ENCODE measurements at regions not wholly inside any gene's neighbourhood (a gene's known extent, or its start where the extent isn't known, plus 50 kb on each side); places are given as distances from the start of the nearest gene placed in this dataset.

DNA sequence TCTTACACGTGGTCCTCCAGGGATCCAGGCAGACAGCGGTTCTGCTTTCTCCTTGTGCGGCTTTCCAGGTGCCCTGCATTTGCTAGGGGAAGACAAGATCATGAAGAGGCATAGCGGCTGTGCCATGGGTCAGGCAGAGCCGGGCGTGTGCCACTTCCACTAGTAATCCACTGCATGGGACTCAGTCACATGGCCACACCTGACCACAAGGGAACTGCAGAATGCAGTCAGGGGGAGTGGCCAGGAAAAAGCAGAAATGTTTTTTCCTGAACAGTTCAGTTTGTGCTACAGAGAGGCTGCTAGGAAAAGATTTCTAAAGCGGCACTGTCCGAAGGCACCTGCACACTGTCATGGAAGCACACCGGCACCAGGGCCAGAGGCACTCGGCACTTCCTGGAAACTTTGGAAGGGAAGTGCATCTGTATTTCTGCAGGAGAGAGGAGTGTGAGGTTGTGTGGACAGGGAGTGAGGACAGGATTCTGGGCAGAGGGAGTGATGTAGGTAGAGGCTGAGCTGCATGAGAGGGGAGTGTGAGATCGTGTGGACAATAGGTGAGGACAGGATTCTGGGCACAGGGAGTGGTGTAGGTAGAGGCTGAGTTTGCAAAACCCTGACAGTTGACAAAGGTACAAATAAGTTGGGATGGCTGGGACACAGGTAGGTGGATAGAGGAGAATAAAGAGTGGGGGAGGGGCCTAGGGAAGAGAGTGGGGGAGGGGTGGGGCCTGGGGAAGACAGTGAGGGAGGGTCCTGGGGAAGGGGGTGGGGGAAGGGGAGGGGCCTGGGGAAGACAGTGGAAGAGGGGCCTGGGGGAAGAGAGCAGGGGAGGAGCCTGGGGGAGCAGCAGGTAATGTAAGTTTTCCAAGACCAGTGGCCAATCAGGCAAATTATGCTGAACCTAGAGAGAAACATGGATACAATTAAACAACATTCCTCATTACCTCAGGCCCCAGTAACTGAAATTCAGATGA is 1436.3 kb downstream of the TBC1D22A start:
- DNase-seq (ENCODE audit: low read depth): no peak

DNA sequence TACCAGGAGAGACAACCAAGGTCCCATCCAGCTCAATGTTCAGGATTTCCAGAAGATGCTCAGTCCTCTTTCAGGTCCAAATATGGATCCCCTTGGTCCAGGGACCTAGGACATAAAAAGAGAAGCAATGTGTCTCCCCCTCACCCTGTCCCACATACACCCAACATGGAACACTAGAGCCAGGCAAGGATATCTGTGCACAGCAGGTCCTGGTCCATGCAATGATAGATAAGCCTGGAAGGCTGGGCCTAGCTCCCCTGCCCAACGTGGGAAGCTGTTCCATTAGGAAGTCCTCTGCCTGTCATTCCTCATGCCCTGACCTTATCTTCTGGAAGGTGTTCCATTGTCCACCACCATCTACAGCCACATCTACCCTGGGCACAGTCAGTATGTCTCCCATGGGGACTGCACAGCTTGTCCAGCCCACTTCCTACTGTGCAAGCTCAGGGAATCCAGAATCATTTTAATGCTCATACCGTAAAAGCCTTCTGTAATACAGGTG is 1434.8 kb downstream of the TBC1D22A start:
- DNase-seq (ENCODE audit: low read depth): no peak

DNA sequence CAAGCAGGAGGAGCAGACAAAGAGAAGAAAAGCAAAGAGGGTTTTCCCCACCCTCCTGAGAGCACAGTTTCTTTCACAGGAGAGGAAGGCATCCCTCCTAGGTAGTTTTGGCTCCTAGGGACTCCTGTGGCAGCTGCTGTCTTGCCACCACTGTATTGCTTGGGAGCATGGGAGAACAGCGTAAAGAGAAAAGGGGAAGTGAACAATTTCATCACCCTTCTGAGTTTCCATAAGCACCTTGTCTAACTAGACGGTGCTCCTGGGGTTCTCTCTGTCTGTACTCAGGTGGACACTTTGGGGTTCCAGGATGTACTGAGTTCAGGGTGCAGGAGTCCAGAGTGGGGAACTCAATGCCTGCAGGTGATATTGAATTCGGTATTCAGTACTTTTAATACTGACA is 1430.5 kb downstream of the TBC1D22A start:
- DNase-seq (ENCODE audit: low read depth): no peak

DNA sequence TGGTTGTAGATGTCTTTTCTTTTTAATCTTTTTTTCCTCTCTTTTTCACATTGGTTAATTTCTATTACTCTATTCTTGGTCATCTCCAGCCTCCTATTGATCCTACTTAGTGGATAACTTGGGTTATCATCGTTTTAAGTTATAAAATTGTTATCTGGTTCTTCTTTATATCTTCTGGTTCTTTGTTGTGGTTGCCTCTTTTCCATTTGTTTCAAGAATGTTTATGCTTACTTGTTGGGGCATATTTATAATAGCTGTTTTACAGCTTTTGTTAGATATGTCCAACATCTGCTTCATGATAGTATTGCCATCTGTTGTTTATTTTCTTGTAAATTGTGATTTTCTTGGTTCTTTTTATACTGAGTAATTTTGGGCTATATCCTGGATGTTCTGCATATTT is 1429.6 kb downstream of the TBC1D22A start:
- DNase-seq (ENCODE audit: low read depth): no peak

DNA sequence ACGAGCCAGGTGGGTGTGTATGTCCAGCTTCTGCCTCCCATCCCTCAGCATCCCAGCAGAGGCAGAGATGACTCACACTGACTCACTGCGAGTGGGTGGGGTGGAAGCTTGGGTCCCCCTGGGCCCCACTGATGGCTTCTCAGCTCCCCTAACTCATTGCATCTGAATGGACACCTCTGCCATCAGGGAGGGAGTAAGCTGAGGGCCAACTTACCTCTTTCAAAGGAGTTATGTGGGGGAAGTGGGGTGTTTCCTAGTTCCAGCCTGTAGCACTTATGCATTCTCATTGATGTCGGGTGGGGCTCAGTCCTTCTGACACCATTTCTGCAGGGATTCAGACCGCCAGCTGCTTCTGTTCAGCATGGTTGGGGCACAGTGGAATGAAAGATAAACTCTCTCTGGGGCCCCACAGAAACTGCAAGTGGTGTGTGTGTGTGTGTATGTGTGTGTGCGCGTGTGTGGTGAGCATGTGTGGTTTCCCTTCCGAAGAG is 1425.8 kb downstream of the TBC1D22A start:
- DNase-seq (ENCODE audit: low read depth): no peak

DNA sequence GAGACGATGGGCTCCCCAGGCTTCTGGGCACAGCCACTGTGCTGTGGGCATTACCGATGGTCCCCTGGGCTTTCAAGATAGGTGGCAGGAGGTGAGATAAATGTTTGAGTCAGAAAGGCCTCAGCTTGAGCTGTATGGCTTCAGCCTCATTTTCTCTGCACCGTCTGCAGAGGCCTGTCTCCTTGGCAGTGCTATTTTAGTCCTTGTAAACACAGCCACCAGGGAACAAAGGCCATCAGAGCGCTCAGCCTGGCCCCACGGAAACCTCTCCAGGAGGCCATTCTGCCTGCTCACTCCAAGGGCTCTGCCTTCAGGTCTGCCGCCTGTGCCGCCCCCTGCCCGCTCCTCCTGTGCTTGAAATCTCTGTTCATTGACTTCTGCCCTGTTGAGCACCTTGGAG is 1424.9 kb downstream of the TBC1D22A start:
- no peak for DNase-seq (ENCODE audit: low read depth)

DNA sequence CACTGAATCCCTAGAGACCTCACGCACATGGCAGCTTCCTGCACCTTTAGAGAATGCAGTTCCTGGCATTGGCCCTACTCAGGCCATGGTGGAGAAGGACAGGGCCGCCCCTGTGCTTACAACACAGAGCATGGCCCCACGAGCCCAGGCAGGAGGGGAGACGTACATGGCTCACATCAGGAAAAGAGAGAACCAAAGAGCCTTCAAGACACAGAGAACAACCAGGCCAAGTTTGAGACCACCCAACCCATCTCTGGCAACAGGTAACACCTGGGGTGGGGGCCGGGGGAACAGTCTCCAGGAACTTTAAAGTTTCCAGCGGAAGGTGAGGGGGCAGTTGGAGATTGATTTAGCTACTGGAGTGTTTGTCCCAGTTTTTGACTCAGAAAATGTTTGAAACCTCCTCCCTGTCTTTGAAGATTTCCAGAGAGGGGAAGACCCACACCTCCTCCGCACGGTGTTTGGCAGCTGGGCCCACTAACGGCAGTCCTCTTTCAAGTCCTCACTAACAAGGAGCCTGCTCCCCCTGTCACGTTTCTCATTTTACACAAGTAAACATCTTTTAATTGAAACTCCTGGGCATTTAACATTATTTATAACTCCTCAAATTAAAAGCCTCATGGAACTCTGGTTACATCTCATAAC is 1423.8 kb downstream of the TBC1D22A start:
- DNase-seq (ENCODE audit: low read depth): no peak

DNA sequence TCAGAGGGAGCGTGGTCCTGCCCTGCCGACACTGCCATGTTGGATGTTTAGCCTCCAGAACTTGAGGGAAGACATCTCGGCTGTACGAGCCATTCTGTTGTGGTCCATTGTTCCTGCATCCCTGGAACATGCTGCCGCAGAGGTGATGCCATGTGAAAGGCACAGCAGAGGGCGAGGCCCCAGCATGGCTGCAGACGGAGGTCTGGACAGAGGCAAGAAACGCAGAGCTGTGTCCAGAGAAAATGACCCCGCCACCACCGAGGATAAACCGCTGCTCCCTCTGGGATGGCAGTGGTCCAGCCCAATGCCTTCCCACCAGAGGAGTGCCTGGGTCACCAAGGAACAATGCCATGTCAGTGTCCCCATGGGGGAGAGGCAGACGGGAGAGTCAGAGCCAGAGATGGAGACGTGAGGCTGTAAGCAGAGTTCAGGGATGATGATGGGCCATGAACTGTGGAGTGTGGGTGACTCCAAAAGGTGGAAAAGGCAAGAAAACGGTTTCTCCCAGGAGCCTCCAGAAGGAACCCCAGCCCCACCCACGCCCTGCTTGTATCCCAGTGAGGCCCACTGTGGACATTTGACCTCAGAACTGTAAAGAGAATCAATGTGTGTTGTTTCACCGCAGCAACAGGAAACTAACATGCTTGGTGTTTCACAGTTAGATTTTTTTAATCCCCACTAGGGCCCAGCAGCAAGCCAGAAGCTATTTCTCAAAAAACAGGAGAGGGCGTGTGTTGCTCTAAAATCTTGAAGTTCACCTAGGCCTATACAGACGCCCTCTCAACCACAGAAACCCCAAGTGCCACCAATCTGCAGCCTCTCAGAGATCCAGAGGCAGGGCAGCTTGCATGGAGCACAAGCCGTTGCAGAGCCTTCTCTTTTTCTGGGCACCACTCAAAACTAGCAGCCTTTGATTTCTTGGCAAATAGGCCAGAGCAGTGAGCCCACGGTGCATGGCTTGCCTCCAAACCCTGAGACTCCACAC is 1422.9 kb downstream of the TBC1D22A start:
- DNase-seq (ENCODE audit: low read depth): no peak

DNA sequence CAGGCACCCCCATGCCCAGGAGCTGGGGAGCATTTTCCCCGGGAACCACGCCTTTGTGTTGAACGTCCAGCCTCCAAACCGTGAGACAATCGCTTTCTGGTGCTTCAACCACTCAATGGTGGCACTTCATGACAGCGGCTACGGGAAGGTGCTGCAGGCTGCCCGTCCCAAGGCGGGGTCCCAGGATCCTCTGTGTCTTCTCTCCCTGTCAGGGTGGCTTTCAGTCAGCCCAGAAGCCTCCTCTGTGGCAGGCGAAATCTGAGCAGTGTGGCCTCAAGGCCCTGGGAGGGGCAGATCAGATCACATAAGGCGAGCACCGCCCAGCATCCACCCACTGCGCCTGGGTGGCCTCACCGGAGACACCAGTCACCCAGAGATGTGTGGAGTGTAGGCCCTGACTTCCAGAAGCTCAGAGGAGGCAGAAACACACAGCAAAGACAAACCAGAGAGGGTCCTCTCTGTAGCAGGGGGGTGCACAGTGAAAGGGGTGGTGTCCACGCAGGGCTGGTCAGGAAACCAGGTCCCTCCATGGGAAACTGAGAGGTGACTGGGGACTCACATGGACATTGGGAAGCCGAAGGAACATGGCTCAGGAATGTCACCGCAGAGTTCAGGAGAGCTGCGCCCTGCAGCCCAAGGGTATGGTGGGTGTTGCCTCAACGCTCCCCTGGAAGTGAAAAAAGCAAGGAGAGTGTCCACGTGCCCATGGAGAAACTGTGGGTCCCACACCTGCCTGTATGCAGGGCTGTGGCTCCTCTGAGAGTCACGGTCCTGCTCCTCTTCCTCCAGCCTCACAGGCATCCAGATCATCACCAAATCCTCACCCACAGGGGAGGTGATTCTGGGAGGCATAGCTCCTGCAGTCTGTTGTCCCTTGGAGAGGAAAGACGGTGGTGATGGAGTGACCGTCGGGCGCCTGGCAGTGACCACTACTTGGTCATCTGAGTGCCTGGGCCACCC is 1420.7 kb downstream of the TBC1D22A start:
- DNase-seq (ENCODE audit: low read depth): no peak

DNA sequence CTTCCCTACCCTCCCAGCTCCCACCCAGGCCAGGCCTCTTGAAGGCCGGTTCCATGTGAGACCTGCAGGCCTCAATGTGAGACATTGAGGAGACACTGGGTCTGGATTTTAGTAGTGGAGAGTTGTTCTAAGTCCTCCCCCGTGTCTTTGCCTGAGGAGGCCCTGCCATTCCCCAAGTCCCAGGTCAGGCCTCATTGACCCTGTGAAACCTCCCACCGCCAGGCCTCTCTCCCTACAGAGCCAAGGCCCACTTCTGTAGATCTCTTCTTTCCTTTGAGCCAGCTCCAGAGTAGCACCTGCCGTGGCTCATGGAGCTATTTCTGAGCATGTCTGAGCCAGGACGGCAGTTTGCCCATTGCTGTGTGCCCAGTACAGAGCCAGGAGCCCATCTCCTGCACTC is 1419.6 kb downstream of the TBC1D22A start:
- no peak for DNase-seq (ENCODE audit: low read depth)

DNA sequence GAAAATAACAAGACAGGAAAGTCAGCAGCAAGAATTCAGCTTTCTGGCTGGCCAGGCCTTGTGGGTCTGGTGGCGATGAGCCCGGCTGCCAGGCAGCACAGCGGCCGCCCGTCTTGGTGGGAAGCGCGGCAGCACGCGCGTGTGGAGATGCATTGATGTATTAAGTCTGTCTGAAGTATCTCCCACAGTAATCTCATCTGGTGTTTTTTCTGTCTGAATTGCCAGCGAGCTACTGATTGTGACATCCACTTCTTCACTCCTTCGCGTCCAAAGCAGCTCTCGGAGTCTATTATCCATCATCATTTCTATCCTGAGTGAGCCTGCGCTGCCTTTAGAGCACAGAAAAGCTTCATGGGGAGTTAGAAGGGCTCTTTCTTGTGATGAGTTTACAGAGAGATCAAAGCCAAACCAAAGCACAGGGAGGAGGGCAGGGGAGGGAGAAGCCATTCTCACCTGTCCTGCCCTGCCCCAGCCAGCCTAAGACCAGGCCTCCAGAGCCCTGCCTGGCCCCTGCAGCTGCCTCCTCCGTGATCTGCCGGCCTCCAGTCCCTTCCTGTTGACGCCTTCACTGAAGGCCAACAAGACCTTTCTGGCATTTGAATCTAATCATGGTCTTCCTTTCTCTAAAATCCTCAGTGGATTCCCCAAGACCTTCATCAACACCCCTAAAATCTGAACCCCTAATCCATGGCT is 1419.0 kb downstream of the TBC1D22A start:
- no peak for DNase-seq (ENCODE audit: low read depth)

DNA sequence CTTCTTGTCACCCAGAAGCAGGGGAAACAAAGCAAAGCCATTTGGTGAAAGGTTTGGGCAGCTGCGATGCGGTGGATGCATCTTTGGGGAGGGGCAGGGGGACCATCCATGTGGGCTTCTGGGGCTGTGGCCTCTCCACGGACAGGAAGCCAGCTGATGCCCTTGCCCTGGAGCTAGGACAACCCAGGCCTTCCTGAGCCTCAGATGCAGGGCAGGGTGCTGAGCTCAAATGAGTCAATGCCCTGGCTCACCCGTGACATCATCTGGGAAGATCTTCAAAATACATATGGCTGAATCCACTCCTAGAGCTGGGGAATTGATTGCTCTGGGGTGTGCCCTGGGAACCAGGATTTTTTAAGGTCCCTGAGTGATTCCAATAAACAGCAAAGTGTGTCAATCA is 1418.2 kb downstream of the TBC1D22A start:
- no peak for DNase-seq (ENCODE audit: low read depth)

DNA sequence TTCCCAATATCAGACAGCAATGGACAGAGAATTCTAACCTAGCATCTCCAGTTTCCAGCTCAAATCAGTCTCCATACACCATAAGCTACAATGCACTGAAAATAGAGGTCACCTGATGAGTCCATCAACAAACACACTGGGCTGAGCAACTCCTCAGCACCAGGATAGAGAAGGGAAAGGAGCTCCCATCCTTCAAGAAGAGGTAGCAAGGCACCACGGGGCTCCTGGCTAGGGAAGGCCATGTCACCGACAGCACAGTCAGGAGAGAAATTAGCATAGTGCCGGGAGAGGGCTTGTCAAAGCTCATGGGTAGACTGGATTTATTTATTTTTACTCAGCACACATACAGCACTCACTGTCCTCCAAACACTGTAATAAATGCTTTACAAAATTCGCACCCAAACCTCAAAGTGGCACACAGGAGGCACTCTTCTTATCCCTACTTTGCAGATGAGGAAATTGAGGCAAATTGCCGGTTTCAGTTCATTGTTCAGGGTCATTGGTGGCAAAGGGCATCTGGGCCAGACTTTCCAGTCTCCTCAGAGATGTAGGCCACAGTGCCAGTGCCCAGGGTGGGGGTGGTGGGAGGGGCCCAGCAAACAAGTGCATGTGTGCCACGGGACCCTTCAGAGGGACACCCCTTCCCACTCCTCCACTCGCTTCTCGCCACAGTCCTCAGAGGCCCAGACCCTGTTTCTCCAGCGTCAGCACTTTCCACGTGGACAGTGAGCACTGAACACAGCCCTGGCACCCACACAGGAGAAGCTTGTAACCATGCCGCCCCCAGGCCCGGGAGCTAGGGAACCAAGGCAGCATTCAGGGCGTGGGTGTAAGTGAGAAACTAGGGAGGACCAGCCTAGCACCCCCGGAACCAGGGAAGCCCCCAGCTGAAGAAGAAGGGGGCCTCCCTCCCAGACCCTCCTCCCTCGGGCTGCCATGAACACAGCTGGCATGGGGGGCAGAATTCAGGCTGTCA is 1417.4 kb downstream of the TBC1D22A start:
- no peak for DNase-seq (ENCODE audit: low read depth)

DNA sequence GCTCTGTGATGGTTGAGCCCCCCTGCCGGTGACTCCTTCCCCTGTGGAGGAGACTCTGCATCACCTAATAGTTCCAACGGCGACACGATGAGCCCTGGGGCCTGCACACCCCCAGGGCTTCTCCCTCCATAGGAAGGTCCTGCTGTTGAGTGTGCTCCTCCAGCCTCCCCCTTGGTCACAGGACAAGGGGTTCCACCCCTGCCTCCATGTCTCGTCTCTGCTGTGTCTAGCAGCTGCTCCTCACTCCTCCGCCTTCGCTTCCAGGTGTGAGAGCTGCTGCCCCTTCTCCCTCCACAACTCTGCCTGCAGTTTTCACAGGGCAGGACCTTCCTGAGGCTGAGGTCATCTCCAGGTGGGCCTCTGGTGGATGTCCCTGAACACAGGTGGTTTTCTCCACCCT is 1416.1 kb downstream of the TBC1D22A start:
- DNase-seq (ENCODE audit: low read depth): no peak

DNA sequence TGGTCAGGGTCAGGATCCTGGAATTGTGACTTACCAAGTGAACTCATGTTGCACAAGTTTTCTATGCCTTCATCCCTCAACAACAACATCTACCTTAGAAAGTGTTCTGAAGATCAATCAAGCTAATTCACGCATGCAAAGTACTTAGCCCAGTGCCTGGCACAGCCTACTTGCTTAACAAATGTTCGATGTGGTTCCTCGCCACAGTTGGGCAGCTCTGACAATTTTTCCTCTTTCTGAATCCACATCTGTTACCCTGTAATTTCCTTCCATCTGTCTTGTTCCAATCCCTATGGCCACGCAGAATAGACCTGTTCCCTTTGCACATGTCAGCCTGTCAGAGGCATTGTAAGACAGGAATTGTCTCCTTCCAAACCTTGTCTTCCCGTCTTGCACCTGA is 1415.2 kb downstream of the TBC1D22A start:
- DNase-seq (ENCODE audit: low read depth): no peak

DNA sequence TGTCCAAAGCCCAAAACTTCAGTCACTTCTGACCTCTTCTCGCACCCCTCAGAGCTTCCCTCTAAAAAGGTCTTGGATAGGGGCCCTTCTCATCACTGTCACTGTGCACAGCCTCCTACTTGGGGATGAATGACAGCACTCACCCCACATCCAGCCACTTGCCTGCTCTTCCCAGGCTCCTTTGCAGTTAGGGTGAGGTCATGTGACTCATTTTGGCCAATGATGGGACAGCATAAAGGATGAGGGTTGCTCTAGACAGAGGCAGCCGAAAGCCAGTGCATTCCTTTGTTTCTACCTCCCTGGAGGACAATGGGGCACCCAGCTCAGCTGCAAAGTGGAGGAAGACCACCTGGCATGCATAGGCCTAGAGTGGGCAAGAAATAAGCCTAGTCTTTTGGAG is 1413.3 kb downstream of the TBC1D22A start:
- no peak for DNase-seq (ENCODE audit: low read depth)

DNA sequence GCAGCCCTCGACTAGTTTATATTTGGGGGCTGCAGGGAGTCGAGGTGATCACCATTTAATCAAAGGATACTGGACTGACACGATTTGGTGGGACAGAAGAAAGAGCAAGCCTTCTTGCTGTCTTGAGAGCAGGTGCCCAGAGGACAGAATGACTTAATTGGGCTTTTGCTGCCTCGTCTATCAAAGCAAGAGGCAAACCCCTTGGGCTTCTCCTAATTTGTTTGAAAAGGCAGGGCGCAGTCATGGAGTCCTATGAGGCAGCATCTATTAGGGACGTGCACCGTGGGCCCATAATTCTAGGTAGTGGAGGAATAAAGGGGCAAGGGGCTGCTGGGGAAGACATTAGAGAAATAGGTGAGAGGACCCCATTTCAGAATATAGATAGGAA is 1411.3 kb downstream of the TBC1D22A start:
- no peak for DNase-seq (ENCODE audit: low read depth)

DNA sequence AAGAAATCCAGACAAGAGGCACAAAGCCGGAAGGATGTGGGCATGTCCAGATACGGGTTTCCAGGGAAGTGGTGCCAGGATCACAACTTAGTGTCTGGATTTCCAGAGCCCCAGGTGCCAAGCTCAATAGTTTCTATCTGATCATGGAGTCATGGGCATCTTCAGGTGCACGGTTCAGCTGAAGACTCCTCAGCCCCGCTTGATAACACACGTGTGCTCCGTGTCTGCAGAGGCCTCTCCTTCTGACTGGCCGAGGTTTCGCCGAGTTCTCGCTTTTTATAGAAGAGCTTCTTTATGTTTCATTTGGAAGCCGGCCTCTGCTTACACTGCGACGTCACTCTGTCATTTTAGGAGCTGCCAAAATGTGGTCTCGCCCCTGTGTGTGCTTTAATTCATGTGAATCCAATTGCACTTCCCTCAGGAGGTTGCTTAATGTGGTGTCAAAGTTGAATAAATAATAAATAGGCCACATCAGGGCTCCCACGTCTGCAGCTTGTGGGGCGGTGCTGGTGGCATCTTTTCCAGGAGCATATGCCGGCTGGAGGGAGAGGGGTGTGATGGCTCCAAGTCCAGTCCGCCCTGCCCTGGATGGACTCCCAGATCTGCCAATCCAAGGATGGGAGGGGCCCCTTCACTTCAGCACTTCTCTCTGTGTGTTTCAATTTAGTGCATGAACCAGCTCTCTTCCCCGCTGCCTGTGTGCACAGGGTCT is 1410.8 kb downstream of the TBC1D22A start:
- DNase-seq (ENCODE audit: low read depth): no peak
